HCT116 (cell line): ENCODE measurements at regions not wholly inside any gene's neighbourhood (a gene's known extent, or its start where the extent isn't known, plus 50 kb on each side); places are given as distances from the start of the nearest gene placed in this dataset.

Experiments
- ATAC-seq: fragments of 200-7000 bp; cut with Tn5 transposase; 2 replicates; pipeline ENCODE4 v1.9.1; 2020; ENCODE audit warnings: mild to moderate bottlenecking, moderate library complexity
- BruUV-seq: library from RNA; stranded (reverse); fragments of 400-500 nt; replicated peaks from 2 replicates; lab custom pipeline; 2021; lab: Mats Ljungman, UMichigan
- CTCF ChIA-PET: fragments of 300-600 bp; sonication (Branson Sonifier 250); formaldehyde crosslinking; loops from one replicate; lab custom pipeline; 2021; ENCODE audit warnings: antibody characterized with exemption; lab: Charles Lee
- POLR2A ChIA-PET: fragments of 300-600, 350-600 bp; sonication (Branson Sonifier 250); formaldehyde crosslinking; loops from one replicate; lab custom pipeline; 2021; ENCODE audit warnings: antibody characterized with exemption; lab: Charles Lee
- RAD21 ChIA-PET, 2 experiments: fragments of 300-600 bp; sonication (Branson Sonifier 250); formaldehyde crosslinking; loops; one replicate each; lab custom pipeline; 2023; ENCODE audit warnings: low total read pairs in 2 of 2; ENCODE audit not compliant: uncharacterized antibody in 2 of 2, unreplicated experiment in 2 of 2, low non-redundant PET in 1 of 2; lab: Charles Lee
- DNase-seq: peaks from one replicate; pipeline ENCODE4 v3.0.0-alpha.2; 2010; ENCODE audit warnings: low read depth, low spot score
- H2AFZ ChIP-seq: fragments of 200-600 bp; shearing (Covaris generic), sonication (generic); 2 replicates; pipeline ENCODE4 v1.6.1; 2017; ENCODE audit warnings: low read depth, mixed run types, mixed read lengths, antibody characterized with exemption, low read length; ENCODE audit not compliant: poor library complexity, severe bottlenecking
- H3K27ac ChIP-seq: 2 replicates; pipeline ENCODE4 v1.5.1; 2012; ENCODE audit warnings: low read depth, low read length
- H3K27me3 ChIP-seq: fragments of 200-600 bp; sonication (generic); 2 replicates; pipeline ENCODE4 v1.6.1; 2016; ENCODE audit warnings: mixed run types, low read length, mixed read lengths; ENCODE audit not compliant: insufficient read depth
- H3K36me3 ChIP-seq, 2 experiments: fragments of 200-500 bp in 1 of 2; fragments of 200-600 bp in 1 of 2; sonication (Bioruptor generic) in 1 of 2; sonication (generic) in 1 of 2; 2 replicates each; pipeline versions ENCODE4 v1.5.1 to v1.6.1; 2014 to 2016; ENCODE audit warnings: low read length in 2 of 2, inconsistent platforms in 1 of 2, mixed read lengths in 1 of 2, mixed run types in 1 of 2; ENCODE audit not compliant: insufficient read depth in 2 of 2, control insufficient read depth in 1 of 2
- H3K4me1 ChIP-seq, 2 experiments: fragments of 200-600 bp in 1 of 2; sonication (generic) in 1 of 2; 2 replicates each; pipeline versions ENCODE4 v1.5.1 to v1.6.1; 2012 to 2017; ENCODE audit warnings: low read length in 2 of 2, inconsistent platforms in 1 of 2, mild to moderate bottlenecking in 1 of 2, mixed read lengths in 1 of 2, mixed run types in 1 of 2, moderate library complexity in 1 of 2; ENCODE audit not compliant: insufficient read depth in 2 of 2, control insufficient read depth in 1 of 2
- H3K4me2 ChIP-seq: fragments of 200-600 bp; sonication (generic); 2 replicates; pipeline ENCODE4 v1.6.1; 2017; ENCODE audit warnings: mixed run types, low read length, mixed read lengths
- H3K4me3 ChIP-seq, 2 experiments: fragments of 200-600 bp in 1 of 2; sonication (generic) in 1 of 2; replicated peaks in 1 of 2; 2 replicates each; pipeline ENCODE4 v1.5.1; 2011 to 2016; ENCODE audit warnings: low read length in 2 of 2, control low read depth in 1 of 2, low read depth in 1 of 2, mild to moderate bottlenecking in 1 of 2, mixed read lengths in 1 of 2, mixed run types in 1 of 2
- H3K79me2 ChIP-seq: fragments of 200-600 bp; sonication (generic); 2 replicates; pipeline ENCODE4 v1.6.1; 2017; ENCODE audit warnings: mild to moderate bottlenecking, mixed run types, low read length, moderate library complexity, mixed read lengths; ENCODE audit not compliant: insufficient read depth
- H3K9ac ChIP-seq: fragments of 200-600 bp; sonication (generic); 2 replicates; pipeline ENCODE4 v1.6.1; 2016; ENCODE audit warnings: low read length, mixed read lengths
- H3K9me2 ChIP-seq: fragments of 200-600 bp; sonication (generic), shearing (Covaris generic); 2 replicates; pipeline ENCODE4 v1.6.1; 2017; ENCODE audit warnings: mixed run types, mild to moderate bottlenecking, moderate library complexity; ENCODE audit not compliant: insufficient read depth
- H3K9me3 ChIP-seq, 2 experiments: fragments of 200-500 bp in 1 of 2; fragments of 200-600 bp in 1 of 2; sonication (Bioruptor generic) in 1 of 2; sonication (generic) in 1 of 2; 2 replicates each; pipeline ENCODE4 v1.6.1; 2014 to 2017; ENCODE audit warnings: low read length in 2 of 2, mixed read lengths in 2 of 2, inconsistent platforms in 1 of 2, low read depth in 1 of 2, mild to moderate bottlenecking in 1 of 2, mixed run types in 1 of 2, moderate library complexity in 1 of 2; ENCODE audit not compliant: control insufficient read depth in 1 of 2, insufficient read depth in 1 of 2
- H4K20me1 ChIP-seq: fragments of 200-600 bp; sonication (generic), shearing (Covaris generic); 2 replicates; pipeline ENCODE4 v1.6.1; 2017; ENCODE audit warnings: mixed run types, mild to moderate bottlenecking, moderate library complexity; ENCODE audit not compliant: insufficient read depth
- CBX3 ChIP-seq: IDR thresholded peaks from 2 replicates; pipeline ENCODE4 v1.6.1; 2012; ENCODE audit warnings: low read depth
- CEBPB ChIP-seq: IDR thresholded peaks from 2 replicates; pipeline ENCODE4 v1.6.1; 2012; ENCODE audit warnings: low read depth
- EGR1 ChIP-seq: IDR thresholded peaks from 2 replicates; pipeline ENCODE4 v1.6.1; 2012; ENCODE audit warnings: low read depth
- ELF1 ChIP-seq: IDR thresholded peaks from 2 replicates; pipeline ENCODE4 v1.6.1; 2012; ENCODE audit warnings: low read depth, borderline replicate concordance
- EZH2 ChIP-seq: fragments of 200-600 bp; sonication (generic); IDR thresholded peaks from 2 replicates; pipeline ENCODE4 v1.6.1; 2017; ENCODE audit warnings: antibody characterized with exemption, mixed run types
- EZH2phosphoT487 ChIP-seq: fragments of 200-600 bp; IDR thresholded peaks from 2 replicates; pipeline ENCODE4 v1.6.1; 2018; ENCODE audit warnings: antibody characterized with exemption, borderline replicate concordance
- FOSL1 ChIP-seq: IDR thresholded peaks from 2 replicates; pipeline ENCODE4 v1.6.1; 2012; ENCODE audit warnings: low read depth
- JUND ChIP-seq: IDR thresholded peaks from 2 replicates; pipeline ENCODE4 v1.6.1; 2012
- POLR2A ChIP-seq: IDR thresholded peaks from 2 replicates; pipeline ENCODE4 v1.7.0; 2011; ENCODE audit warnings: borderline replicate concordance; ENCODE audit not compliant: insufficient read depth, insufficient read length; ENCODE audit errors: extremely low read depth
- SRF ChIP-seq: IDR thresholded peaks from 2 replicates; pipeline ENCODE4 v1.6.1; 2012; ENCODE audit warnings: low read depth
- TCF7L2 ChIP-seq: IDR thresholded peaks from 2 replicates; pipeline ENCODE4 v1.7.0; 2011; ENCODE audit warnings: borderline replicate concordance, inconsistent platforms; ENCODE audit not compliant: insufficient read depth, insufficient read length; ENCODE audit errors: extremely low read depth
- YY1 ChIP-seq: IDR thresholded peaks from 2 replicates; pipeline ENCODE4 v1.6.1; 2011; ENCODE audit warnings: low read length, low read depth, moderate library complexity, mild to moderate bottlenecking; ENCODE audit not compliant: insufficient replicate concordance; ENCODE audit errors: extremely low read depth
- ZFX ChIP-seq: fragments of 450-650 bp; IDR thresholded peaks from 2 replicates; pipeline ENCODE4 v1.6.1; 2017
- ZNF274 ChIP-seq: fragments of 200-500 bp; sonication (Bioruptor generic); IDR thresholded peaks from 2 replicates; pipeline ENCODE4 v1.6.1; 2014; ENCODE audit warnings: mild to moderate bottlenecking, low read depth, low read length, inconsistent platforms
- intact Hi-C: fragments of 100-400 bp; cut with micrococcal nuclease; formaldehyde crosslinking; loops from 2 replicates; pipeline ENCODE4 v1.10.0; 2022
- TF ChIP-seq, protein P1 (sequence below): IDR thresholded peaks from 2 replicates; pipeline ENCODE4 v1.6.1; 2011; ENCODE audit warnings: mild to moderate bottlenecking, low read length, moderate library complexity; ENCODE audit not compliant: insufficient replicate concordance; ENCODE audit errors: extremely low read depth
- TF ChIP-seq, protein P2 (sequence below): IDR thresholded peaks from 2 replicates; pipeline ENCODE4 v1.6.1; 2012
- TF ChIP-seq, protein P3 (sequence below): IDR thresholded peaks from 2 replicates; pipeline ENCODE4 v1.6.1; 2012; ENCODE audit warnings: low read depth
- TF ChIP-seq, protein P4 (sequence below), 3 experiments: fragments of 200-600 bp in 1 of 3; sonication (generic) in 1 of 3; IDR thresholded peaks in 2 of 3; conservative IDR thresholded peaks in 1 of 3; 2 replicates each; pipeline ENCODE4 v1.5.1; 2012 to 2017; ENCODE audit warnings: low read depth in 2 of 3, low read length in 2 of 3, antibody characterized with exemption in 1 of 3, borderline replicate concordance in 1 of 3, control low read depth in 1 of 3, mild to moderate bottlenecking in 1 of 3, mixed read lengths in 1 of 3, mixed run types in 1 of 3, moderate library complexity in 1 of 3; ENCODE audit not compliant: insufficient read depth in 1 of 3

DNA sequence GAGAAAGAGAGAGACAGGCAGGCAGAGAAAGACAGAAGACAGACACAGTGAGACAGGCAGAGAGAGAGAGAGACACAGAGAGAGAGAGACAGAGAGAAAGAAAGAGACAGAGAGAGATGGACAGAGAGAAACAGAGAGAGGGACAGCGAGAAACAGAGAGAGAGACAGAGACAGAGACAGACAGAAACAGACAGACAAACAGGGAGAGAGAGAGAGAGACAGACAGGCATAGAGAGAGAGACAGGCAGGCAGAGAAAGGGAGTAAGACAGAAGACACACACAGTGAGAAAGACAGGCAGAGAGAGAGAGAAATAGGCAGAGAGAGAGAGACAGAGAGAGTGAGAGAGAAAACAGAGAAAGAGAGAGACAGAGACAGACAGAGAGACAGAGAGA is 105.3 kb upstream of the ANKRD30BL start:
- DNase-seq (no peak), ATAC-seq (no peak)
- H3K9me3 ChIP-seq, result no peaks in the 10 kb centered on the region; a peak in 1 of 4 replicates
- no peaks in the 10 kb centered on the region for H3K9me2 ChIP-seq
- peaks cover 13% of the 10 kb centered on the region for H3K27me3 ChIP-seq
- peaks cover 0 to 6% of the 10 kb centered on the region in 2 experiments; a peak in 2 of 4 replicates for H3K4me1 ChIP-seq
- H3K4me2 ChIP-seq, result no peak overlapping the region
- intact Hi-C loops, result loop anchor here (5.0 kb wide), 2 partner anchors 180 to 385 kb away; no protein-coding TSS in a partner anchor
- H3K27ac ChIP-seq, result no peak overlapping the region
- RAD21 ChIA-PET, result no interaction called here
- H3K79me2 ChIP-seq, result no peaks in the 10 kb centered on the region
- no peak for TF ChIP-seq FOSL1
- no peak for TF ChIP-seq ZFX
- no peak for TF ChIP-seq EZH2phosphoT487
- no peak for TF ChIP-seq ZNF274
- TF ChIP-seq, protein P1, sequence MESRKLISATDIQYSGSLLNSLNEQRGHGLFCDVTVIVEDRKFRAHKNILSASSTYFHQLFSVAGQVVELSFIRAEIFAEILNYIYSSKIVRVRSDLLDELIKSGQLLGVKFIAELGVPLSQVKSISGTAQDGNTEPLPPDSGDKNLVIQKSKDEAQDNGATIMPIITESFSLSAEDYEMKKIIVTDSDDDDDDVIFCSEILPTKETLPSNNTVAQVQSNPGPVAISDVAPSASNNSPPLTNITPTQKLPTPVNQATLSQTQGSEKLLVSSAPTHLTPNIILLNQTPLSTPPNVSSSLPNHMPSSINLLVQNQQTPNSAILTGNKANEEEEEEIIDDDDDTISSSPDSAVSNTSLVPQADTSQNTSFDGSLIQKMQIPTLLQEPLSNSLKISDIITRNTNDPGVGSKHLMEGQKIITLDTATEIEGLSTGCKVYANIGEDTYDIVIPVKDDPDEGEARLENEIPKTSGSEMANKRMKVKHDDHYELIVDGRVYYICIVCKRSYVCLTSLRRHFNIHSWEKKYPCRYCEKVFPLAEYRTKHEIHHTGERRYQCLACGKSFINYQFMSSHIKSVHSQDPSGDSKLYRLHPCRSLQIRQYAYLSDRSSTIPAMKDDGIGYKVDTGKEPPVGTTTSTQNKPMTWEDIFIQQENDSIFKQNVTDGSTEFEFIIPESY, result no peak
- TF ChIP-seq, protein P2, sequence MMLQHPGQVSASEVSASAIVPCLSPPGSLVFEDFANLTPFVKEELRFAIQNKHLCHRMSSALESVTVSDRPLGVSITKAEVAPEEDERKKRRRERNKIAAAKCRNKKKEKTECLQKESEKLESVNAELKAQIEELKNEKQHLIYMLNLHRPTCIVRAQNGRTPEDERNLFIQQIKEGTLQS, result no peak
- no peak for TF ChIP-seq CBX3
- no peak for TF ChIP-seq ELF1
- no peak for TF ChIP-seq EZH2
- TF ChIP-seq, protein P3, sequence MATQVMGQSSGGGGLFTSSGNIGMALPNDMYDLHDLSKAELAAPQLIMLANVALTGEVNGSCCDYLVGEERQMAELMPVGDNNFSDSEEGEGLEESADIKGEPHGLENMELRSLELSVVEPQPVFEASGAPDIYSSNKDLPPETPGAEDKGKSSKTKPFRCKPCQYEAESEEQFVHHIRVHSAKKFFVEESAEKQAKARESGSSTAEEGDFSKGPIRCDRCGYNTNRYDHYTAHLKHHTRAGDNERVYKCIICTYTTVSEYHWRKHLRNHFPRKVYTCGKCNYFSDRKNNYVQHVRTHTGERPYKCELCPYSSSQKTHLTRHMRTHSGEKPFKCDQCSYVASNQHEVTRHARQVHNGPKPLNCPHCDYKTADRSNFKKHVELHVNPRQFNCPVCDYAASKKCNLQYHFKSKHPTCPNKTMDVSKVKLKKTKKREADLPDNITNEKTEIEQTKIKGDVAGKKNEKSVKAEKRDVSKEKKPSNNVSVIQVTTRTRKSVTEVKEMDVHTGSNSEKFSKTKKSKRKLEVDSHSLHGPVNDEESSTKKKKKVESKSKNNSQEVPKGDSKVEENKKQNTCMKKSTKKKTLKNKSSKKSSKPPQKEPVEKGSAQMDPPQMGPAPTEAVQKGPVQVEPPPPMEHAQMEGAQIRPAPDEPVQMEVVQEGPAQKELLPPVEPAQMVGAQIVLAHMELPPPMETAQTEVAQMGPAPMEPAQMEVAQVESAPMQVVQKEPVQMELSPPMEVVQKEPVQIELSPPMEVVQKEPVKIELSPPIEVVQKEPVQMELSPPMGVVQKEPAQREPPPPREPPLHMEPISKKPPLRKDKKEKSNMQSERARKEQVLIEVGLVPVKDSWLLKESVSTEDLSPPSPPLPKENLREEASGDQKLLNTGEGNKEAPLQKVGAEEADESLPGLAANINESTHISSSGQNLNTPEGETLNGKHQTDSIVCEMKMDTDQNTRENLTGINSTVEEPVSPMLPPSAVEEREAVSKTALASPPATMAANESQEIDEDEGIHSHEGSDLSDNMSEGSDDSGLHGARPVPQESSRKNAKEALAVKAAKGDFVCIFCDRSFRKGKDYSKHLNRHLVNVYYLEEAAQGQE, result no peak
- no peak for TF ChIP-seq EGR1
- TF ChIP-seq SRF, result no peak
- TF ChIP-seq, protein P4, sequence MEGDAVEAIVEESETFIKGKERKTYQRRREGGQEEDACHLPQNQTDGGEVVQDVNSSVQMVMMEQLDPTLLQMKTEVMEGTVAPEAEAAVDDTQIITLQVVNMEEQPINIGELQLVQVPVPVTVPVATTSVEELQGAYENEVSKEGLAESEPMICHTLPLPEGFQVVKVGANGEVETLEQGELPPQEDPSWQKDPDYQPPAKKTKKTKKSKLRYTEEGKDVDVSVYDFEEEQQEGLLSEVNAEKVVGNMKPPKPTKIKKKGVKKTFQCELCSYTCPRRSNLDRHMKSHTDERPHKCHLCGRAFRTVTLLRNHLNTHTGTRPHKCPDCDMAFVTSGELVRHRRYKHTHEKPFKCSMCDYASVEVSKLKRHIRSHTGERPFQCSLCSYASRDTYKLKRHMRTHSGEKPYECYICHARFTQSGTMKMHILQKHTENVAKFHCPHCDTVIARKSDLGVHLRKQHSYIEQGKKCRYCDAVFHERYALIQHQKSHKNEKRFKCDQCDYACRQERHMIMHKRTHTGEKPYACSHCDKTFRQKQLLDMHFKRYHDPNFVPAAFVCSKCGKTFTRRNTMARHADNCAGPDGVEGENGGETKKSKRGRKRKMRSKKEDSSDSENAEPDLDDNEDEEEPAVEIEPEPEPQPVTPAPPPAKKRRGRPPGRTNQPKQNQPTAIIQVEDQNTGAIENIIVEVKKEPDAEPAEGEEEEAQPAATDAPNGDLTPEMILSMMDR (IDR thresholded peaks at IDR 0.05 in 2 of 3, conservative IDR thresholded peaks at IDR 0.05 in 1 of 3; ENCODE audit: borderline replicate concordance in 1 of 3, insufficient read depth in 1 of 3, low read depth in 2 of 3, low read length in 2 of 3), result no peak
- TF ChIP-seq JUND, result no peak
- TF ChIP-seq TCF7L2, result no peak
- TF ChIP-seq YY1, result no peak
- TF ChIP-seq CEBPB, result no peak
- TF ChIP-seq POLR2A, result no peak
- CTCF ChIA-PET, result no interaction called here
- H3K4me3 ChIP-seq, result no peak overlapping the region
- no TSS peak for BruUV-seq
- POLR2A ChIA-PET, result no interaction called here
- H4K20me1 ChIP-seq, result no peaks in the 10 kb centered on the region
- no peak overlapping the region for H2AFZ ChIP-seq
- no peaks in the 10 kb centered on the region for H3K36me3 ChIP-seq
- H3K9ac ChIP-seq, result no peak overlapping the region
